GM23338 (cell line): ENCODE measurements at regions not wholly inside any gene's neighbourhood (a gene's known extent, or its start where the extent isn't known, plus 50 kb on each side); places are given as distances from the start of the nearest gene placed in this dataset.

Experiments used
- CREB1 ChIP-seq: fragments of 250-450 bp; sonication (Bioruptor Pico); IDR thresholded peaks from 2 replicates; pipeline ENCODE4 v1.5.0; 2020; ENCODE audit warnings: low read depth, mild to moderate bottlenecking, moderate library complexity
- CTCF ChIP-seq, 2 experiments: fragments of 200-600 bp in 1 of 2; sonication (generic) in 1 of 2; conservative IDR thresholded peaks; 2 replicates each; pipeline versions ENCODE4 v1.5.1 to v1.6.1; 2016 to 2017; ENCODE audit warnings: antibody characterized with exemption in 2 of 2, low read depth in 2 of 2, mild to moderate bottlenecking in 2 of 2, moderate library complexity in 1 of 2
- ETS1 ChIP-seq: IDR thresholded peaks from 2 replicates; pipeline ENCODE4 v1.6.1; 2016; ENCODE audit warnings: antibody characterized with exemption
- EZH2 ChIP-seq: fragments of 200-600 bp; sonication (generic); IDR thresholded peaks from one replicate; pipeline ENCODE4 v1.8.0; 2017; ENCODE audit warnings: antibody characterized with exemption, mild to moderate bottlenecking, low read depth; ENCODE audit not compliant: unreplicated experiment
- EZH2phosphoT487 ChIP-seq: fragments of 200-600 bp; sonication (generic); IDR thresholded peaks from one replicate; pipeline ENCODE4 v1.8.1; 2018; ENCODE audit warnings: antibody characterized with exemption; ENCODE audit not compliant: unreplicated experiment
- JUNB ChIP-seq: IDR thresholded peaks from one replicate; pipeline ENCODE4 v1.6.1; 2016; ENCODE audit warnings: antibody characterized with exemption; ENCODE audit not compliant: unreplicated experiment
- NANOG ChIP-seq: IDR thresholded peaks from 2 replicates; pipeline ENCODE4 v1.6.1; 2016; ENCODE audit warnings: antibody characterized with exemption, borderline replicate concordance
- POLR2AphosphoS5 ChIP-seq: IDR thresholded peaks from 2 replicates; pipeline ENCODE4 v1.6.1; 2016; ENCODE audit warnings: antibody characterized with exemption, low read depth
- REST ChIP-seq: IDR thresholded peaks from one replicate; pipeline ENCODE4 v1.6.1; 2018; ENCODE audit warnings: antibody characterized with exemption; ENCODE audit not compliant: unreplicated experiment
- STAT1 ChIP-seq: IDR thresholded peaks from one replicate; pipeline ENCODE4 v1.6.1; 2016; ENCODE audit warnings: antibody characterized with exemption; ENCODE audit not compliant: unreplicated experiment
- ZNF114 ChIP-seq: fragments of 250-450 bp; sonication (Bioruptor Pico); IDR thresholded peaks from 2 replicates; pipeline ENCODE4 v1.5.0; 2020; ENCODE audit warnings: mild to moderate bottlenecking, moderate library complexity

- no peak for TF ChIP-seq POLR2AphosphoS5
- no peak for TF ChIP-seq CTCF (conservative IDR thresholded peaks at IDR 0.05; ENCODE audit: low read depth in 2 of 2)
- TF ChIP-seq EZH2, result no peak
- no peak for TF ChIP-seq ZNF114
- TF ChIP-seq EZH2phosphoT487, result no peak
- TF ChIP-seq NANOG, result no peak
- no peak for TF ChIP-seq CREB1 (CRISPR knock-in tag)
- no peak for TF ChIP-seq REST
- TF ChIP-seq ETS1, result no peak
- no peak for TF ChIP-seq STAT1
- TF ChIP-seq JUNB, result no peak
Measured at GRCh38 chr6:122092366-122092765, 307.1 kb upstream of the HSF2 start.
